ENCODE measurements at regions not wholly inside any gene's neighbourhood (a gene's known extent, or its start where the extent isn't known, plus 50 kb on each side); places are given as distances from the start of the nearest gene placed in this dataset.
"Not testable (repeated sequence)": the region's sequence is repeated elsewhere in the genome, so short reads cannot be mapped to it uniquely, and the experiment has no call there.

- no peak overlapping the region for H3K4me3 ChIP-seq (ENCODE audit: low read length)
- no peak for TF ChIP-seq CTCF (conservative IDR thresholded peaks at IDR 0.05; ENCODE audit: low read depth, low read length)
- DNase-seq (ENCODE audit: low read depth), result no peak
Measured at GRCh38 chr2:166727095-166727494, 161.2 kb upstream of the XIRP2 start.

GRCh38 chr2:166725927-166726924 is 162.1 kb upstream of the XIRP2 start:
- no peak overlapping the region for H3K4me3 ChIP-seq (ENCODE audit: low read length)
- no peak for DNase-seq (ENCODE audit: low read depth)
- TF ChIP-seq CTCF (conservative IDR thresholded peaks at IDR 0.05; ENCODE audit: low read depth, low read length), result no peak

- no peak for TF ChIP-seq CTCF (conservative IDR thresholded peaks at IDR 0.05; ENCODE audit: low read depth, low read length)
- no peak overlapping the region for H3K4me3 ChIP-seq (ENCODE audit: low read length)
- DNase-seq (ENCODE audit: low read depth), result no peak
Measured at GRCh38 chr2:166716968-166717367, 171.3 kb upstream of the XIRP2 start.

GRCh38 chr2:166700079-166700478 is 188.2 kb upstream of the XIRP2 start:
- TF ChIP-seq CTCF (conservative IDR thresholded peaks at IDR 0.05; ENCODE audit: low read depth, low read length), result peak; percentile 50
- DNase-seq (ENCODE audit: low read depth), result no peak

GRCh38 chr2:166695154-166695553 is 193.1 kb upstream of the XIRP2 start:
- no peak overlapping the region for H3K4me3 ChIP-seq (ENCODE audit: low read length)
- DNase-seq (ENCODE audit: low read depth), result no peak
- TF ChIP-seq CTCF (conservative IDR thresholded peaks at IDR 0.05; ENCODE audit: low read depth, low read length), result no peak

More at GRCh38 chr2:166700079-166700478, 188.2 kb upstream of the XIRP2 start:
- H3K4me3 ChIP-seq (ENCODE audit: low read length), result no peak overlapping the region

GRCh38 chr2:166686057-166686456 is 192.0 kb upstream of the SCN7A start:
- DNase-seq (ENCODE audit: low read depth); H3K4me3 ChIP-seq (ENCODE audit: low read length): not testable (repeated sequence)

- no peak overlapping the region for H3K4me3 ChIP-seq (ENCODE audit: low read length)
- no peak for TF ChIP-seq CTCF (conservative IDR thresholded peaks at IDR 0.05; ENCODE audit: low read depth, low read length)
- no peak for DNase-seq (ENCODE audit: low read depth)
Measured at GRCh38 chr2:166677996-166678395, 183.9 kb upstream of the SCN7A start.
